ENCODE measurements at regions not wholly inside any gene's neighbourhood (a gene's known extent, or its start where the extent isn't known, plus 50 kb on each side); places are given as distances from the start of the nearest gene placed in this dataset.

DNA sequence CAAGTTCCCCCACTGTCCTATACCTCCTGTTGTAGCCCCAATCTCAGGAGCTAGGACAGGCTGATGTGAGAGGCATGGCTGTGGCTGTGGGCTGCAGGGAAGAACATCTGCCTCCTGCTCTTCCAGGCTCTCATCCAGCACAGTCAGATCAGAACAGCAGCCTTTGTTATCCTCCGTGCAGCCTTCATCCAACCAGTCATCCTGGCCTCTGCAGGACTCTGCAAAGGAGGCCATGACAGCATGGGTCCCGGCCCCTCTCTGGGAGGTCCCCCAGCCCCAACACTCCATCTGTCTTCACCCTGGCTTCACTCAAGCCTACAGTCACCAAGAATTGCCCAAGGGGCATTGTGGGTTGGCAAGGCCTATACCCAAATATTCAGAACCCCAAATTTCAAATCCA, 223.2 kb upstream of the COPS8 start:
- no peak overlapping the region for H3K9ac ChIP-seq (ENCODE audit: low read depth in 2 of 2, low read length in 2 of 2)
- intact Hi-C loops (cut with DNase I), result no loop called here
- TF ChIP-seq CTCF (IDR thresholded peaks at IDR 0.05), result no peak

GRCh38 chr2:236862961-236863728, 222.5 kb upstream of the COPS8 start:
- no peaks in the 10 kb centered on the region for H3K27me3 ChIP-seq
- no peak overlapping the region for H3K9ac ChIP-seq (ENCODE audit: low read depth in 2 of 2, low read length in 2 of 2)
- no peaks in the 10 kb centered on the region for H3K4me1 ChIP-seq
- TF ChIP-seq CTCF (IDR thresholded peaks at IDR 0.05), result no peak
- no peaks in the 10 kb centered on the region for H3K9me3 ChIP-seq
- no peak for DNase-seq
- no peaks in the 10 kb centered on the region for H3K36me3 ChIP-seq
- H3K27ac ChIP-seq, result no peak overlapping the region
- intact Hi-C loops (cut with DNase I), result no loop called here
- no peak overlapping the region for H3K4me3 ChIP-seq

More for the DNA sequence above, 223.2 kb upstream of the COPS8 start:
- Histone ChIP-seq H3K27ac (no peak overlapping the region), H3K4me3 (no peak overlapping the region), H3K36me3 (no peaks in the 10 kb centered on the region), H3K27me3 (no peaks in the 10 kb centered on the region), H3K4me1 (no peaks in the 10 kb centered on the region), H3K9me3 (no peaks in the 10 kb centered on the region)
- no peak for DNase-seq

DNA sequence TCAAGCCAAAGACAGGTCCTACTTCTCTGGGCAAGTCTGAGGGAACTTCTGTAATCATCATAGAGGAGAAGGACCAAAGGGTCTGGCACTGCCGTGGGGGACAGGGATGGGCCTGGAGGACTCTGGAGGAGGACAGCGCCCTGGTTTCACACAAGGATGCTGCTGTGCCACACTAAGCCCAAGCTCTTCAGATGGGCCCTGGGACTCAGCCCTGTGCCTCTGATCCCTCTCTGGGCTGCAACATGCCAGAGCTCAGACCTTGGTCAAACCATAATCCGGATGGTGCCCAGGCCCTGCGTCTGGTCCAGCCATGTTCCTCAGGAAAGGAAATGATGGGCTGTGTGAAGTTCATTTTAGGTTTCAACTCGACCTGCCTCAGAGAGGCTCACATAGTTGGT, 222.0 kb upstream of the COPS8 start:
- intact Hi-C loops (cut with DNase I), result no loop called here
- Histone ChIP-seq H3K9me3 (no peaks in the 10 kb centered on the region), H3K4me3 (no peak overlapping the region), H3K4me1 (no peaks in the 10 kb centered on the region), H3K27ac (no peak overlapping the region), H3K9ac (ENCODE audit: low read depth in 2 of 2, low read length in 2 of 2) (no peak overlapping the region), H3K27me3 (no peaks in the 10 kb centered on the region), H3K36me3 (no peaks in the 10 kb centered on the region)
- TF ChIP-seq CTCF (IDR thresholded peaks at IDR 0.05), result no peak
- DNase-seq, result no peak

DNA sequence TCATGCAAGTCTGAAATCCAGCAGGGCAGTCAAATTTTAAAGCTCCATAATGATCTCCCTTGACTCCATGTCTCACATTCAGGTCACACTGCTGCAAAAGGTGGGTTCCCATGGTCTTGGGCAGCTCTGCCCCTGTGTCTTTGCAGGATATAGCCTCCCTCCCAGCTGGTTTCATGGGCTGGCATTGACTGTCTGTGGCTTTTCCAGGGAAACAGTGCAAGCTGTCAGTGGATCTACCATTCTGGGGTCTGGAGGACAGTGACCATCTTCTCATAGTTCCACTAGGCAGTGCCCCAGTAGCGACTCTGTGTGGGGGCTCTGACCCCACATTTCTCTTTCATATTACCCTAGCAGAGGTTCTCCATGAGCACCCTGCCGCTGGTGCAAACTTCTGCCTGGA, 220.6 kb upstream of the COPS8 start:
- DNase-seq, result no peak
- intact Hi-C loops (cut with DNase I), result no loop called here
- H3K4me1 ChIP-seq, result no peaks in the 10 kb centered on the region

DNA sequence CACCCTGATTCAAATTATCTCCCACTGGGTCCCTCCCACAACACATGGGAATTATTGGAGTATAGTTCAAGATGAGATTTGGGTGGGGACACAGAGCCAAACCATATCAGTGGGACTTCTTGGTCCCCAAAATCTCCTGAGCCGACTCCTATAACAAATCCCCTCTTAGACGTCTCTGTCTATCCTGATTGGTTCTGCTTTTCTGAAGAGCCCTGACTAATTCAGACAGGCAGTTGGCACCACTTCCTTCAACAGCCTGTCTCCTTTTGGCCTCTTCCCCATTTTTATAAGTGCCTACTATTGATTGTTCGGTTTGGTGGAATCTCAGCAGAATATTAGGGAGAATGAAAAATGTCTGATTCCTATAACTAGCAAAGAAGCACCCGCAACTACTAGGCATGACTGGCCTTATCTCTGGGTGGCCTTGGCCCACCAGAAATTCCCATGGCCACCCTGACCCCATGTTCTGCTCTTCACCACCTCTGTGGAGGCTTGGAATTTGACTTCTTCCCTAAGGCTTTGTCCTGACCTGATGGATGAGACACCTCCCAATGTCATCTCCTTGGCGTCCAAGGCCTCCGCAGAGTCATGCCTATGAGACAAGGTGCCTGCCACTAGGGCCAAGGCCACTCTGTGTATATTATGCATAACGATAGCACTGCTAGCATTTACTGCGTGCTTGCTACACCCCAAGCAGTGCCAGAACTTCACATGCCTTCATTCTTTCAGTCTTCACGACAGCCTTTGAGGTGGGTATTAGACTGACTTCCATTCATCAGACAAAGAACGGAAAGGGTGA, 218.9 kb upstream of the COPS8 start:
- TF ChIP-seq CTCF (IDR thresholded peaks at IDR 0.05), result no peak
- Histone ChIP-seq H3K9ac (ENCODE audit: low read depth in 2 of 2, low read length in 2 of 2) (no peak overlapping the region), H3K9me3 (no peaks in the 10 kb centered on the region), H3K27me3 (no peaks in the 10 kb centered on the region), H3K36me3 (no peaks in the 10 kb centered on the region), H3K4me1 (no peaks in the 10 kb centered on the region), H3K4me3 (no peak overlapping the region), H3K27ac (no peak overlapping the region)
- intact Hi-C loops (cut with DNase I), result no loop called here
- DNase-seq, result no peak

More for the DNA sequence above, 220.6 kb upstream of the COPS8 start:
- no peaks in the 10 kb centered on the region for H3K36me3 ChIP-seq
- H3K27ac ChIP-seq, result no peak overlapping the region
- H3K9me3 ChIP-seq, result no peaks in the 10 kb centered on the region
- H3K4me3 ChIP-seq, result no peak overlapping the region
- TF ChIP-seq CTCF (IDR thresholded peaks at IDR 0.05), result no peak
- no peaks in the 10 kb centered on the region for H3K27me3 ChIP-seq
- no peak overlapping the region for H3K9ac ChIP-seq (ENCODE audit: low read depth in 2 of 2, low read length in 2 of 2)
